Islet of Langerhans (tissue), 1 donor: ENCODE measurements at regions not wholly inside any gene's neighbourhood (a gene's known extent, or its start where the extent isn't known, plus 50 kb on each side); places are given as distances from the start of the nearest gene placed in this dataset.
"Not testable (repeated sequence)": the region's sequence is repeated elsewhere in the genome, so short reads cannot be mapped to it uniquely, and the experiment has no call there.

ENCODE experiments used
- FAIRE-seq: peaks from one replicate; lab custom pipeline; 2011; peaks lifted over from hg19 to GRCh38; lab: Jason Lieb, UNC

DNA sequence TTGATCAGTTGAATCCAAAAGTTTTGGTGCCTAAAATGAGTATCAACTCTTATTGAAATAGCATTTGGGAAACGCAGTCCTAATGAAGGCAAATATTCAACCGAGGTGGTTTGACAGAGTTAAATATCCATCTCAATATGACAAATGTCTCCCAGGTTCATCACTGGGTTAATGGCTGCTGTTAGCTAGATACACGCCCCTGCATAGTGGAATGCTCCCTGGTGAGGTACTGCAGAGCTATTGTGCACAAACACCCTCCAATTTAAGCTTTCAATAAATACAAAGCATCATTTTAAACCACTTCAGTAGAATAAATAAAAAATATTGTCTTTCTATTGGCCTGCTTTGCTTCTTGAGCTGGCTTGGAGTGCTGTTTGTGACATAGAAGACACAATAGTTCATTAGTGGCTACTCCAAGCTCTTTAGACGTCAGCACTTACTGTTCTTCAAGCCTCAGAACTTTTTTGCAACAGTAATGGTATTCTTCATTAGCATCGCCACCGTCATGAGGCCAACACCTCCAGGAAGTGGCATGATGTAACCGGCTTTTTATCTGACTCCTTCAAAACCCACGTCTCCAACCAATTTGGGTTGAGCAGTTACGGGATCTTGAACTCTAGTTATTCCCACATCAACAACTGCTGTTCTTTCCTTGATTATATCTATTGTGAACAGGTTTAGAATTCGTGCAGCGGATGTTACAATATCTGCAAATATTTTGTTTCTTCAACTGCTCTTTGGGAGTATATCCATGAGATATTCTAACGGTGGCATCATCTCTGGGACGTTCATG is 1159.6 kb upstream of the EPHA6 start:
- no peak for FAIRE-seq

DNA sequence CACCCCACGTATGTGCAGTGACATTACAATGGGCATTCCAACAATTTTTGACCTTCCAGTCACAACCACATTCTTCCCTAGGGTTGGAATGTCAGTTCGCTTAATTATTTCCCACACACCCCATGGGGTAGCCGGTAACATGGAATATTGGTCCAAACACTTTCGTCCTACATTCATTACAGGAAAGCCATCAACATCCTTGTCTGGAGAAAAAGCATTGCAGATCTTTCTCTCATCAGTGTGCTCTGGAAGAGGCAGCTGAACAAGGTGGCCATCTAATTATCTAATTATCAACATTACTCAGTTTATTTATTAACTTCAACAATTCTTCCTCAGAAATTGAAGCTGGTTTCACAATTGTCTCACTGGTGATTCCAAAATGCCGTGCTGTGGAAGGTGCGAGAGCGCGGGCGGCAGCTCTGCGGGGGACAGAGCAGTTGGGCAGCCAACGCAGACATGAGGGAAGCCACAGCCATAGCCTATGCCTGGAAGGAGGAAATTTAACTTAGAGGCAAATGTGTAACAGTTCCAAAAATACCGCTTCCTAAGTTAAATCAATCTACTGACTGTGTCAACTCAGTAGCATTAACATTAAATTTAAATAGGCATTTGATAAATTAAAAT is 1158.9 kb upstream of the EPHA6 start:
- FAIRE-seq, result no peak

- no peak for FAIRE-seq
Observed at GRCh38 chr3:95670765-95671164, 1143.6 kb upstream of the EPHA6 start.

GRCh38 chr3:95673215-95673614 is 1141.2 kb upstream of the EPHA6 start:
- no peak for FAIRE-seq

DNA sequence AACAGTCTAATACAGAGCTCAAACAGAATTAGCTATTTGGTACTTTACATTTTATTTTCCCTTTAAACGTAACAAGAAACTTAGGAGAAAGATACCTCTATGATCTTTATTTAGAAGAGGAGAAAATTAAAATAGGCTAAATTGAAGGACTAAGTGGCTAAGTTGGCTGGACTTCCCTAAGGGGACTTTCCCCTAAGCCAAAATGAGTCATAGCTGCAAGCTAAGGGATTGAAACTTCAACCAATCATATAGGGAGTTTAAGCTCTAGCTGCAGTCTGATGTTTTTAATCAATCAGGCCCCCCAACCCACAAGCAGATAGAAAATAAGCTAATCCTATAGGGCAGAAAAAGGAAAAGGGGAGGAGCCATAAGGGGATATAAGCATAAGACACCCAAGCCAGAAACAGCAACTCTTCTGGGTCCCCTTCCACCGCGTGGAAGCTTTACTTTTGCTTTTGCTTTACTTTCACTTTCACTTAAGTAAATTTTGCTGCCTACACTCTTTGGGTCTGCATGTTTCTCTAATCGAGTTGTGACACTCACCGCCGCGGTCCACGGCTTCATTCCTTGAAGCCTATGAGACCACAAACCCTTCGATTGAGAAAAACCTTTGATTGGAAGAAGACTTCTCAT is 1108.5 kb upstream of the EPHA6 start:
- FAIRE-seq, result no peak

DNA sequence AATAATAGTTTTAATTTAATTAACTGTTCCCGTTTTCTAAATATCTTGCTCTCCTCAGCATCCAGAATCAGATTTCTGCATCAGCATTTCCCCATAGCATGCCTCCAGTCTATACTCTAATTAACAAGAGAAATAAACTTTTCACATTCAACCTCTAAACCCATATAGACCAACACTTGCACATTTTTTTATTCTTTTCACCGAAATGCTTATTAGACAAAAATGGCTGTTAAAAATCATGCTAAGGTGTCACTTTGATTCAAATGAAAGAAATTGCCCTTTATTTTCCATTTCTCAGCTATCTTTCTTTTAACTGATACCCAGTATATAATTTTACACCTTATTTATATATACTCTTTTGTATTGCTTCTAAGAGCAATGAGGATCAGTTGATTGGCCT is 1107.1 kb upstream of the EPHA6 start:
- no peak for FAIRE-seq

GRCh38 chr3:95710684-95711083 is 1103.7 kb upstream of the EPHA6 start:
- no peak for FAIRE-seq

DNA sequence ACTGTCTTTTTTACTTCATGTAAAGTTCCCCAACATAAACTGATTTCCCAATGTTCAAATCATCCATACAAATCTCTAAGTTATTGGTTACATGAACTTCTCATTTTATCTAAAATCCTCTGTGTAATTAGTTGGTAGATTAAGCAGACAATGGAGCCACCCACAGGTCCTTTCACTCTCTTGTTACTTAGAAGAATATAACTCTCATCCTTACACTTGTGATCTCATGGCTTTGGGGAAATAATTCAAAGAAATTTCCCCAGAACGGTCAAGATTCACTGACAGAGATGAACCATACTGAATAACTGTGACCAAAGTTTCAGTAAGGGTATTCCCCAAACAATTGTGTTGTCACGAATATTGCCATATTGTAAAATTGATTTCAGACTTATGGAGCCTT is 1102.6 kb upstream of the EPHA6 start:
- FAIRE-seq, result no peak

DNA sequence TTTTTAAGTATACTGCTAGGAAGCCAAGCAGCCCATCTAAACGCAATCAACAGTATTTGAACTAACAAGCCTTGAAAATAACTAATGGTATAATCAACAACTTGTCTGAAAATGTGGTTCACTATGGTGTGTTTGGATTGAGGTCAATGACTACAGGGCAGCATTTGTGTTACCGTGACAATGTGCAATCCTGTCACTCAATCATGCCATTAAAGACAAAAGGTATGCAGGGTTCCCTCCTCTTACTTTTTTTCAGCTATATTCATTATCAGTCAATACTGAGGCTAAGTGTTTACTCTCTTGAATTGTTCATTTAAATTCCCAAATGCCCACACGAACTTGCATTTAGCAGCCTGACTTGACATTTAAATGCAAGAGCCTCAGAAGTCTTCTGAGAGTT is 1099.3 kb upstream of the EPHA6 start:
- no peak for FAIRE-seq

GRCh38 chr3:95717048-95717447 is 1097.3 kb upstream of the EPHA6 start:
- FAIRE-seq, result no peak

DNA sequence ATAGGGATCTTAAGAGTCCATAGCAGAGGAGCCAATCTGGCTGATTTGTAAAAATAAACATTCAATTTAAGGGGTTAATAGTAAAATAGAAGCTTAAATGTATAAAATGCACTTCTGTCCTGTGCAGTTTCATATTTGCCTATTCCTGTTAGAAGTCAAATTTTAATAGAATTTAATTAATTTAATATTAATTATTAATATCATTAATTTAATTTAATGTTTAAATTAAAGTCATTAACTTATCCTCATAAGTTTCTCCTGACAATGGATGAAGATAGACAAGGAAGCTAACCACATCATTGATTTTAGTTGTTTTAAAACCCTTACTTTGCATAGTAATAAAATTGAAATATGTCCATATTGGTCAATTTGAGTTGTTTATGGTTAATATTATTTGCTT is 1096.2 kb upstream of the EPHA6 start:
- FAIRE-seq, result no peak

- FAIRE-seq, result no peak
Observed at GRCh38 chr3:95719481-95719880, 1094.9 kb upstream of the EPHA6 start.

DNA sequence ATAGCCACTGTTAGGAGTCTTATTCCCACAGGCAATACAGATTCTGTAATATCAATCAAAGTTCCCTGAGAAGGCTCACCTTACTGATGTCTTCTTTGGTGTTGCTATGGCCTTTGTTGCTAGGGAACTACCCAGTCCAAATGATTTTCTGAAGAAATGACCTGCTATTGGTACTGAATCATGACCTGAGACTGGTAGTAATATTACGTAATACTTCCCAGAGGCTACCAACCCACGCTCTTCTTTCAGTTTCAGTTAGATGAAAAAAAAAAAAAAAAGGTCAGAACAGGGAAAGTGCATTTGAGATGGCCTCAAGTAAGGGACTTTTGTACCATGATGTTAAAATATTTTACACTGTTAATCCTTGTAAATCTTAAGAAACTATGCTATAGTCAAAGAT is 1092.5 kb upstream of the EPHA6 start:
- FAIRE-seq, result no peak

GRCh38 chr3:95725770-95726169 is 1088.6 kb upstream of the EPHA6 start:
- no peak for FAIRE-seq

DNA sequence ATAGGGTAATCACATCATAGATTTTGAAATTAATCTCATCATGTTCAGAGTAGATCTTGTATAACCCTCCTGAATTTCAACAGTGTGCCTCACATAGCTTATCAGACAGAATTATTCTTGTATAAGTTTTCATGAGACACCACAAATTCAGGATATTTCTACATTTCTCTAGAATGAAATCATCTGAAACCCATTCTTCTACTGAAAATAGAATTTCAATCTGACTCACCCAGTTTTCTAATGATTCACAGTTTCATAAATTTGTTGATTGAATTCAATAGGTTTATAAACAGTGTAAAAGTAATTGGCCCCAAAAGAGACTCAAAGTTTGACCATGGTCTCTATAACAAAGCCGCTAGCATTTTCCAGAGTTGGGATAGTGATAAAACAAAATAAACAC is 1082.6 kb upstream of the EPHA6 start:
- FAIRE-seq, result no peak

- FAIRE-seq, result no peak
Observed at GRCh38 chr3:95733336-95733735, 1081.1 kb upstream of the EPHA6 start.

- FAIRE-seq, result no peak
Observed at GRCh38 chr3:95738045-95738444, 1076.3 kb upstream of the EPHA6 start.

GRCh38 chr3:95744896-95745295 is 1069.5 kb upstream of the EPHA6 start:
- not testable (repeated sequence) for FAIRE-seq

- no peak for FAIRE-seq
Observed at GRCh38 chr3:95750097-95750496, 1064.3 kb upstream of the EPHA6 start.

GRCh38 chr3:95751509-95751908 is 1062.9 kb upstream of the EPHA6 start:
- no peak for FAIRE-seq

DNA sequence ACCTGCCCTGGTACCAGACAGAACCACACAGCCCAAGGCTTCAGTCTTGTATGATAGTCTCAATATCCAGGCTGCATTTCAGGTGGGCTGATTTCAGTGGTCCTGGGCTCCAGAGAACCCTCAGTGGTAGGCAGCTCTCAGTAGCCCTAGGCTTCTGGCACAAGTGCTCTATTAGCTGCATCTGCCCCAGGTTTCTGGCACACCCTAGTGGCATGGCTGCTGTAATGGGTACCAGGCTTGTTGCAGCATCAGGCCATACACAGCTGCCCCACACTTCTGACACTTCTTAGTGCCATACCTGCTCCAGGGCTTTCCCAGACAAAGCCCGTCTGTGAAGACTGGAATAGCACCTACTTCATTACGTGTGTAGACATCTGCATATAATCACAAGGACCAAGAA is 1062.2 kb upstream of the EPHA6 start:
- FAIRE-seq, result no peak

DNA sequence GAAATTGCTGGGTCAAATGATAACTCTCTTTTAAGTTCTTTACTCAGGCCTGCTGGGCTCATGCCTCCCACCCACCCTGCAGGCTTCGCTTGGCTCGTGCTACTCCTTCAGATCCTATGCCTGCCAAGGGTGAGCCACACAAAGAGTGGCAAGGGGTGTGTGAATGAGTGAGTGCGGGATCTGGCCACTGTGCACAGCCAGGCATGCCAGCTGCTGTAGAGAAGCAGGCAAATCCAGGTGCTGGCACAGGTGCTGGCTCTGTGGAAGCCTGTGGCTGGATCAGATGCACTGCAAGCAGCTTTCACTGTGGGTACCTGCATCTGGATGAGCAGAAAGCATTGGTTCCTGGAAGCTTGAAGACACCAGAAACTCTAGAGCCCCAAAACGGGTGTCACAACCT is 1055.7 kb upstream of the EPHA6 start:
- no peak for FAIRE-seq

DNA sequence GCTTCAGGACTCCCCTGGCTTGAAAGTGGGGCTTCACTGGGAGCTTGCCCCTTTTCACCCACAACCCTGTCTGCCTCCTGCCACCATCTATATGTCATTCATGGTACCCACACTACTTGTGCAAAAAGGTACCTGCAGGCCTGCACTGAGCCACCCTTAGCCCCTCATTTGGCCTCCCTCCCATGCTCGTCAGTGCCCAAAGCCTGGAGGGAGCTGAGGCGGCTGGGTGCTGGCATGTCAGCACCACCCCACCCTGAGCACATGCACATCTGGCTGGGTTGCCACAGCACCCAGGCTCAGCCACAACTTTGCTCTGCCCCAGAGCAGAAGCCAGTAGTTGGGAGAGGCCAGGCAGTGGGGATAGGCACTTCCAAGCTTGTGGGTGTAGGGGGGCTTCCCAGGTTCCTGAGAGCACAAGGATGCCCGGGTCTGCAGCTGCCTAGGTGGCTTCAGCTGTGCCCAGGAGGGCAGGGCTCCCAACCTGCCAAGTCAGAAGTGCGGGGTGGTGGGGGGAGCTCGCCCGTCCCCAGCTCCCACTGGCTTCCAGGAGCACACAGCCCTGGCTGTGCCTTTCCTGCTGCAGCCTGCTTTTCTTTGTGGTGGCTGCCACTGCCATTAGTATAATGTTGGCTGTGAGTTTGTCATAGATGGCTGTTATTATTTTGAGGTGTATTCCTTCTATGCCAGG is 1054.6 kb upstream of the EPHA6 start:
- no peak for FAIRE-seq
